Fibroblast of lung (primary cell): ENCODE measurements at regions not wholly inside any gene's neighbourhood (a gene's known extent, or its start where the extent isn't known, plus 50 kb on each side); places are given as distances from the start of the nearest gene placed in this dataset.

Experiments
- EZH2 ChIP-seq: IDR thresholded peaks from 2 replicates; pipeline ENCODE4 v1.5.1; 2012; ENCODE audit warnings: low read length, control low read depth, mild to moderate bottlenecking; ENCODE audit errors: missing control alignments
- TF ChIP-seq, protein P1 (sequence below), 2 donors: IDR thresholded peaks in 1 of 2; conservative IDR thresholded peaks in 1 of 2; 1 replicate in 1 of 2; 2 replicates in 1 of 2; pipeline ENCODE4 v1.5.1; 2011 to 2012; ENCODE audit warnings: low read length in 2 of 2, control low read depth in 1 of 2, inconsistent platforms in 1 of 2, low read depth in 1 of 2, mild to moderate bottlenecking in 1 of 2

- TF ChIP-seq, protein P1, sequence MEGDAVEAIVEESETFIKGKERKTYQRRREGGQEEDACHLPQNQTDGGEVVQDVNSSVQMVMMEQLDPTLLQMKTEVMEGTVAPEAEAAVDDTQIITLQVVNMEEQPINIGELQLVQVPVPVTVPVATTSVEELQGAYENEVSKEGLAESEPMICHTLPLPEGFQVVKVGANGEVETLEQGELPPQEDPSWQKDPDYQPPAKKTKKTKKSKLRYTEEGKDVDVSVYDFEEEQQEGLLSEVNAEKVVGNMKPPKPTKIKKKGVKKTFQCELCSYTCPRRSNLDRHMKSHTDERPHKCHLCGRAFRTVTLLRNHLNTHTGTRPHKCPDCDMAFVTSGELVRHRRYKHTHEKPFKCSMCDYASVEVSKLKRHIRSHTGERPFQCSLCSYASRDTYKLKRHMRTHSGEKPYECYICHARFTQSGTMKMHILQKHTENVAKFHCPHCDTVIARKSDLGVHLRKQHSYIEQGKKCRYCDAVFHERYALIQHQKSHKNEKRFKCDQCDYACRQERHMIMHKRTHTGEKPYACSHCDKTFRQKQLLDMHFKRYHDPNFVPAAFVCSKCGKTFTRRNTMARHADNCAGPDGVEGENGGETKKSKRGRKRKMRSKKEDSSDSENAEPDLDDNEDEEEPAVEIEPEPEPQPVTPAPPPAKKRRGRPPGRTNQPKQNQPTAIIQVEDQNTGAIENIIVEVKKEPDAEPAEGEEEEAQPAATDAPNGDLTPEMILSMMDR (conservative IDR thresholded peaks at IDR 0.05 in 1 of 2, IDR thresholded peaks at IDR 0.05 in 1 of 2; ENCODE audit: low read depth in 1 of 2, low read length in 2 of 2) = no peak
- TF ChIP-seq EZH2 = no peak
These were observed 68.5 kb upstream of the ARID5B start for GRCh38 chr10:61832866-61833481.
